ENCODE measurements at regions not wholly inside any gene's neighbourhood (a gene's known extent, or its start where the extent isn't known, plus 50 kb on each side); places are given as distances from the start of the nearest gene placed in this dataset.

DNA sequence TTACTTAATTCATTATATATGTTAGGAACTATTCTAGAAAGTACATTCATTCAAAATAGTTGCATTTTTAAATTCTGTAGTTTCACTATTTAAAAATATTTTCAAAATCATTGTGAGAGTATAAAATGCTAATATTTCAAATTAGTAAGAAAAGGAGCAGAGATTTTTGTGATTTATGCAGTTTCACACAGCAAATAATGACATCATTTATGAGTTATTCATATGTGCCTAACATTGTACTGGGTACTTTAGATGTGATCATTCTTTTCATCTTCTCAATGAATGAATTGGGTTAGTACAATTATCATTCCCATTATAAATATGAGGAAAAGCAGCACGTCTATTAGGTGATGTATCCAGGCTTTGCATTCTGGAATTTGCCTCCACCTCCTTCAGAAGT lies 1451.0 kb upstream of the IGFBP7 start:
- DNase-seq (ENCODE audit: low read depth in 2 of 3, low spot score in 1 of 3): no peak

DNA sequence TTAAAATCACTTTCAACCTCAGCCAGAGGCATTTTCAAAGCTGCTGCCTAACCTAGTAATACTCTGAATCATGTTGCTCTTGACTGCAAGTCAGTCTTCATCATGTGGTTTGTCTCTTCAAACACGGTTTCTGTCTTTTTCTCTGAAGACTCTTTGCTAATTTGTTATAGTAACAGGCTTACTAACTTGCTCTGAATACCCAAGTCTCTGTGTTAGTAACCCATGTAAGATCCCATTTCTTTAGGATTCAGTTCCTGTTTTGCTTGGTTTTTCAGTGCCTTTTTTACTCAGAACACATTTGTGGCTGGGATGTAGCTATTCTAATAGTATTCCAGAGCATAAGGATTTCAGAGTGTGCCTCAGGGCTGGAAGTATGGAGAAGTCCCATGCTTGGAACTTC lies 1450.6 kb upstream of the IGFBP7 start:
- no peak for DNase-seq (ENCODE audit: low read depth in 2 of 3, low spot score in 1 of 3)

DNA sequence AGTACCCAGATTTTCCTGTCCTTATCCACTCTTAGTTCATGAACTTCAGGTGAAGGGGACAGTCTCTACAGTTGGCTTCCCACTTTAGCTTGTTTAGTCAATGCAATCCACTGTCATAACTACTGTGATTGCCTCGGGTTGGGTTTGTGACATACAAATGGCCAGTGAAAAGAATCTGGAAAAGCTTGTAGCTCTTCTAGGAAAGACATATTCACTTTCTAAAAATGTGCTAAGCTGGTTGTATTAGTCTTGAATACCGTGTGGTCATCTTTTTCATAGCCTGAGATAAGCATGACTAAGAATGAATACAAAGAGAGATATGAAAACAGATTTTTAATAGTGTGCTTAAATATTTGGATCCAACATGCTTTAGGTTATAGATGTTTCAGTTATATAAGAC lies 1443.5 kb upstream of the IGFBP7 start:
- DNase-seq (ENCODE audit: low read depth in 2 of 3, low spot score in 1 of 3): no peak

DNA sequence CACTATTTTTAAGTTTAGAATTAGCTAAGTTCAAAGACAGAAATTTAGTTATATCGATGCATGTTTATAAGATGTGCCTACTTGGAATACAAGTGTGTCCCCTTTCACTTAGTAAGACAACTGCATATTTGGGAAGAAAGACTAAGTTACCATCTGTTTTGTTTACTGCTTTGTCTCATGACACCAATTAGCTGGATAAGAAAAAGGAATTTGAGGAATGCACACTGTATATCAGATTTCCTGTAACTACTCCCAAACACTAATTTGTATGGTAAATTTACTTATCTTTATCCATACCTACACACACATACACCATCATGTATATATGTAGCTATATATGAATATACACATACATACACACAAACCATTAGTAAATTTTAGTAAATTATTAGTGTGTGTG lies 1442.8 kb upstream of the IGFBP7 start:
- no peak for DNase-seq (ENCODE audit: low read depth in 2 of 3, low spot score in 1 of 3)

DNA sequence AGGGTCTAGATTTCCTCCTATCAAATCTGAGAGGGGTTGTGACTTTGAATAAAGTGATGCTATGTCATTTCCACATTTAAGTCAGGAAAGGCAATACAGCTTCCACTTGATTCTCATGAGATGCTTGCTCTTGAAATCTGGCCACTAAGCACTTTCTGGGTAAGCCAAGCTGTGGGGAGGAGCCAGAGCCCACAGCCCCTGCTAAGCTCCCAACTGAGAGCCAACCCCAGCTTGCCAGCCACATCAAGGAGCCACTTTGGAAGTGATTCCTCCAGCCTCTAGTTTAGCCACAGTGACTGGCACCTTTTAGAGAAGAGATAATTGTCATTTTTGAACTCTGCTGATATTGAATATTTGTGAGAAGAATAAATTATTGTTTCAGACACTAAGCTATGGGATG lies 1441.5 kb upstream of the IGFBP7 start:
- no peak for DNase-seq (ENCODE audit: low read depth in 2 of 3, low spot score in 1 of 3)

DNA sequence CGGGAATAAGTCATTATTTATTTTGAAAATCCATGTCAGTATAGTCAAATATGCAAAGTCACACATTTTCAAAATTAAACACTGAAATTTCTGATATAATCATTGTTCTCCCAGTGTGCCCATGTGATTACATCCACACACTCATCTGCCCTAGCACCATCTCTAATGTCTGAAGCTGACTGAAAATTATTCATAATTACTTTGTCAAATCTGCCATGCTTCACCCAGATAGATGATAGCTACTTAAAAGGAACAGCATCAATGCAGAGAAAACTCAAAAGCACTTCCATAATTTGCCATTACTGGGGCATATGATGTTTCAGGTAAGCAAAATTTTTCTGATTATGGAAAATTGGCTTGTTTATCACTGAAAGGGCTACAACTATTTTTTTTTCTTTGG lies 1433.3 kb upstream of the IGFBP7 start:
- DNase-seq (ENCODE audit: low read depth in 2 of 3, low spot score in 1 of 3): no peak

DNA sequence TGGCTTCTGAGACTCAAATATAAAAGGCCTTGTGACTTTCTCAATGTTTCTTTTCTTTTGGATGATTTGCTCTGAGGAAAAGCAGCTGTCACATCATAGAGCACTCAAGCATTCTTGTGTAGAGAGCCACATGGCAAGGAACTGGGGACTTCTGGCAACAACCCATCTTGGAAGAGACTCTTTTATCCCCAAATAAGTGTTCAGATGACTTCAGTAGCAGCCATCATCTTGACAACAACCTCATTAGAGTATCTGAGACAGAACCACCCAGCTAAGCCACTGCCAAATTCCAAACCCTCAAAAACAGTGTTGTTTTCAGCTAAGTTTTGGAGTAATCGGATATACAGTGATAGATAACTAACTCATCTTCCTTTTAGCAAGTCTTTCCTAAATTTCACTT lies 1431.7 kb upstream of the IGFBP7 start:
- no peak for DNase-seq (ENCODE audit: low read depth in 2 of 3, low spot score in 1 of 3)

DNA sequence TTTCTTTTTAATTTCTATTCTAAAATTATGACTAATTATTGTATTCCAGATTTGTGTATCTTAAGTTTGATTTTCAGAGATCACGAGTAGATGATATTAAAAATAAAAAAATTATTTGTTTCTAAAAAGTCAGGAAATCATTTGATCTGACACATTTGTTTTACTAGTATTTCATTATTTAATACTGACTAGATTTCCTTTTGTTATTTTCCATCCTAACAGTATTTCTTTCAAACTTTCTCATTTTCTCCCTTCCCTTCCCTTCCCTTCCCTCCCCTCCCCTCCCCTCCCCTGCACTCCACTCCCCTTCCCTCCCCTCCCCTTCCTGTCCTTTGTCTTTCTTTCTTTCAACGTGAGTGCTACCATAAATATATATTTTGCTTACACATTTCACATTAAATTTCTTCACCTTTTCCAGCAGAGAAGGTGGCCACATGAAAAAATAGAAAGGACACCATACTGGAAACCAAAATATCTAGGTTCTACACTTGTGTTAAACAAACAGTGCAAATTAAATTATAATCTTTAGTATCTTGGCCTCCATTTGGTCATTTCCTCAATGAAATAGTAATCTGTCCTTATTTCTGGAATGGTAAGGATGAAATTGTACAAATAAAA lies 1412.7 kb upstream of the IGFBP7 start:
- DNase-seq (ENCODE audit: low read depth in 2 of 3, low spot score in 1 of 3): no peak

DNA sequence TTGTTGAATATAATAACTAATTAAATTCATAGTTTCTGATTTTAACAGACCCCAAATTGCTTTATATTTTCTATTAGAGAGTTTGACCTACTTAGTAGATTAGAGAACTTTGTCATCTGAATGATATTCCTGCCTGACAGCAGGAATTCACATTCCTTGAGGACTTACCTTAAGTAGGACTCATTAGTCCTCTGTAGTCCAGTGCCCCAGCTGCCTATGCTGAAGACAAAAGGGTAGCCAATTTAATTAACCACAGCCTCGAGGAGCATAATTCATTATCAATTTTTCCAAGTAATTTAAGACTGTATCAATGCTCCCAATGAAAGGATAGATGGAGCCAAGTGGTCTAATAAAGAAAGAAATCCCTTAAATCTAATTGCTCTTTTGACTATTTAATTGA lies 1405.0 kb upstream of the IGFBP7 start:
- DNase-seq (ENCODE audit: low read depth in 2 of 3, low spot score in 1 of 3): no peak

DNA sequence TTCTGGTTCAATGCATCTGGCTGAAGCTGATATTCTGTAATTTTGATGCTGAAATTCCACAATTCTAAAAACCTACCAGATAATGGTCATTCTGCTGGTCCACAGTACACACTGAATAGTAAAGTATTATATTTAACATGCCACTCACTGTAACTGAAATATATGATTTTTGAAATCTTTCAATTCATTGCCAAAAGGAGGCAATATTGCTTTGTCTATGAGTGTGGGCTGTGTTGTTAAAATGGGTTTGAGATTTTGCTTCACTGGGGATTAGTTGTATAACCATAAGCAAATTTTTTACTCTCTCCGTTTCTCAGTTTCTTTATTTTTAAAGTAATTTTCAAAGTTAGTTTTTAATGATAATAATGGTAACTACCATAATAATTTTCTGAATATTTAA lies 1404.1 kb upstream of the IGFBP7 start:
- no peak for DNase-seq (ENCODE audit: low read depth in 2 of 3, low spot score in 1 of 3)

DNA sequence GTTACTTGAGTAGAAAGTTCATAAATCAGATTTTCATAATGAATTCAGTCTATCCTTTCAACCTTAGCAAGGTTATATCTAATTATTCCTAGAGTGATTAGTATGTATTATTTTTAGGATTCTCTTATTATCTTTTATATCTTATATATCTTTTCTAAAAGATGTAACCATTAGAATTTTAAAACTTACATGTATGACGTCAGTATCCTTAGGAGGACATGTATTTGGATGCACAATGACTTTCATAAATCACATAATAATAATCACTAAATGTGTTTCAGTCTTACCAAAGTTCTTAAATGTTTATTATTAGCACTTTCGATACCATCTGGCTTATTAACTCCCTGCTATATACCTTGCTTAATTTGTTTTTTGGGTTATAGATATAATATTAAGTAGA lies 1400.5 kb upstream of the IGFBP7 start:
- DNase-seq (ENCODE audit: low read depth in 2 of 3, low spot score in 1 of 3): no peak

DNA sequence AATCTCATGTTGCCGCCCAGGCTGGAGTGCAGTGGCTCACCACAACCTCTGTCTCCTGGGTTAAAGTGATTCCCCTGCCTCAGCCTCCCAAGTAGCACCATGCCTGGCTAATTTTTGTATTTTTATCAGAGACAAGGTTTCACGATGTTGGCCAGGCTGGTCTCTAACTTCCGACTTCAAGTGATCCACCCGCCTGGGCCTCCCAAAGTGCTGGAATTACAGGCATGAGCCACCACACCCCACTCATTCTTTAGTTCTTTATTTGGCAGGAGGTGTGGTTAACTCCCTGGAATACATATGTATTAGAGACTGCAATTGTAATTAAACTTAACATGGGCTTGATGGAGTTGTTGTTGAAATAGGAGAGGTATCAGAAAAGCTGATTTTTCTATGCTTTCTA lies 1396.9 kb upstream of the IGFBP7 start:
- no peak for DNase-seq (ENCODE audit: low read depth in 2 of 3, low spot score in 1 of 3)

DNA sequence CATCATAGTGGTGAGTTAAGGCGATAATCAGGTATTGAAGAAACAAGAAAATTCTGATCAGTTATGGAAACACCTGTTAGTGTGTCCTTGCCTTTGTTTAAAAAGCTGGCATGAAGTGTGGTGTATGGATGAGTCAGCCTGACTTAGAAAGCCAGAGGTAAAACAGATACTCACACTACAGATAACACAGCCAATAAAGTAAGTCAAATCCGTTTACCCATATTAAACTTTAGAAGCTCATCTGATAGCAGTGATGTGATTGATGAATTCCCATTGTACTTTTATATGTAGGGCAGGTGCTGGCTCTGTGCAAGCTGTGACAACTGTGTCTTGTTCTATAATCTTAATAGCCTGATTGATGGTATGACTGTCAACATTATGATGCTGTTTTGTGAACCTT lies 1392.7 kb upstream of the IGFBP7 start:
- DNase-seq (ENCODE audit: low read depth in 2 of 3, low spot score in 1 of 3): no peak

DNA sequence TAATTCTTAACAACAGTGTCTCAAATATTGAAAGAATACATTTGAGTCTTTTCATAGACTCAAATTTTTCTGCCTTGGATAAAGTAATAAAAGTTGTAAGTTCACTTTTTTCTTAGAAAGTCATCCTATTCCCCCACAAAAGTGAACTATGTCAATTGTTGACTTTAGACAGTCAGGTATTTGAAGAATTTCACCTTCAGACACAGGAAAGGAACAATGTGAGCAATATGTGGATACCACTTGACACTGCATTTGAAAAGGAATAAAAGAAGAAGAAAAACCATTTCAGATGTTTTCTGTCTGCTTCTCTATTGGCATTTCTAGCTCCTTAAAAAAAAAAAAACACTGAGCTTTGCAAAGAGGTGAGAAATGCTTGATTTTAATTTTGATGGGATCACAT lies 1389.0 kb upstream of the IGFBP7 start:
- DNase-seq (ENCODE audit: low read depth in 2 of 3, low spot score in 1 of 3): no peak

DNA sequence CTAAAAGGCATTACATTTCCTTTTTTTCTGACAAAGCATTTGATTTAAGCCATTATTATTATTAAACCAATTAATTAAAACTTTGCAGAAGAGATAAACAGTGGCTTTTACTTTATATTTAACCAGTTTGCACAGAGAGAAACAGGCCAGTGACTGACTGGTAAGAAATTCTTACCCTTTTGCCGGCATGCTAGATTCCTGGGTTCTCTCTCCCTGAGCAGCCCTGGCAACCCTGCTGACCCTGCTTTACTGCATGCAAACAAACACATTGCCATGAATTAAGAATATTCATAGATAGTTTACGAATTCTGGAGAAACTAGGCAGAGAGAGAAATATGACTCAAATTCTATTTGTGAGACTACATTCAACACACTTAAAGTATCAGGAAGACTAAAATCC lies 1381.4 kb upstream of the IGFBP7 start:
- no peak for DNase-seq (ENCODE audit: low read depth in 2 of 3, low spot score in 1 of 3)

DNA sequence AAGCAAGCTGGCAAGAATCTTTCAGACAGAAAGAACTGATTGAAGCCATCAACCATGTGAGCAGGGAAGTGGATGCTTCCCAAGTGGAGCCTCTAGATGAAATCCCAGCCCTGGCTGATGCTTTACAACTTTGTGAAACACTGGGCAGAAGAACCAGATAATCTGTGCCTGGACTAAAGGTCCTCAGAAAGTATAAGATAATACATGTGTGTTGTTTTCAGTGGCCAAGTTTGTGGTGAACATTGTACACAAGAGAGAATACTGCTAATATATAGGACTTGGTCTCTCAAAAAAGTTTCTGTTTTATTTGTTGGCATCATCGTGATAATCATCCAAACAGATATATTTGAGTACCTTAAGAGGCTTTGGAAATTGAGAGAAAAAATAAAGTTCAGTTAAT lies 1367.8 kb upstream of the IGFBP7 start:
- DNase-seq (ENCODE audit: low read depth in 2 of 3, low spot score in 1 of 3): no peak

DNA sequence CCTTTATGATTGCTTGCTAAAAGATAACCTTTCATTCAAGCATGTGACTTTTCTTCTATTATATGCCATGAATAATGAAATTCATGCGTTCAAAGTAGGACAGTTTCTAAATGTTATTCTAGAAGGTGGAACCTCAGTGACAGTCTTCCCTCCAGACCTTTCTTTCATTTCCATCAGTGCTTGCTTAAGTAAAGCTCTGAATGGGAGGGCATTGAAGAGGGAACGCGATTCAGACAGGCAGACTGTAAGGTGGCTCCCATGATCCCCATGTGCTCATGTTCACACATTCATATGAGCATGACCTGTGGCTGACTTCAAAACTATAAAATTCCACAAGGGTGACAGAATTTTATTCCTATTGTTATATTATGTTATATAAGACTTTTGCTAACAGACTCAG lies 1367.3 kb upstream of the IGFBP7 start:
- no peak for DNase-seq (ENCODE audit: low read depth in 2 of 3, low spot score in 1 of 3)

DNA sequence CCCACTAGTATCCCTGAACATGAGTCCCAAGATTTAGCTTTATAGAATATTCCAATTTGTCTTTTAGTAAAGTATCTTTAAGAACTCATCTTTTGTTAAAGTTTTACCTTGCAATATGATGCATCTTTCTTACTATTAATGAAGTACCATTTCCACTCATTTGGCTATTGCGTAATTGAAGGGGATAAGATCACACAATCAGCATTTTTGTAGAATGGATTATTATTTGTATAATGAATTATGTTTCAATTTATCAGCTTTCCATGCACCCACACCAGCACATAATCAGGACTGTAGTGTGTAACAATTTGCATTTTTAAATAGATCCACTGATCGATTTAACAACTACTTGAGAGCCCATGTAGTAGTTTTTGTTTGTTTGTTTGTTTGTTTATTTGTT lies 1364.9 kb upstream of the IGFBP7 start:
- no peak for DNase-seq (ENCODE audit: low read depth in 2 of 3, low spot score in 1 of 3)

DNA sequence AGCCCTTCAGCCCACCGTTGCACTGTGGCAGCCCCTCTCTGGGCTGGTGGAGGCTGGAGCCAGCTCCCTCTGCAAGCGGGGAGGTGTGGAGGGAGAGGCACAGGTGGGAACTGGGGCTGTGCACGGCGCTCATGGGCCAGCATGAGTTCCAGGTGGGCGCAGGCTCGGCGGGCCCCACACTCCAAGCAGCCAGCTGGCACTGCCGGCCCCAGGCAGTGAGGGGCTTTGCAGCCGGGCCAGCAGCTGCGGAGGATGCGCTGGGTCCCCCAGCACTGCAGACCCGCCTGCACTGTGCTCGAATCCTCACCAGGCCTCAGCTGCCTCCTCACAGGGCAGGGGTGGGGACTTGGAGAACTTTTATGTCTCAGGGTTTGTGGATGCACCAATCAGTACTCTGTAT lies 1354.8 kb upstream of the IGFBP7 start:
- no peak for DNase-seq (ENCODE audit: low read depth in 2 of 3, low spot score in 1 of 3)

DNA sequence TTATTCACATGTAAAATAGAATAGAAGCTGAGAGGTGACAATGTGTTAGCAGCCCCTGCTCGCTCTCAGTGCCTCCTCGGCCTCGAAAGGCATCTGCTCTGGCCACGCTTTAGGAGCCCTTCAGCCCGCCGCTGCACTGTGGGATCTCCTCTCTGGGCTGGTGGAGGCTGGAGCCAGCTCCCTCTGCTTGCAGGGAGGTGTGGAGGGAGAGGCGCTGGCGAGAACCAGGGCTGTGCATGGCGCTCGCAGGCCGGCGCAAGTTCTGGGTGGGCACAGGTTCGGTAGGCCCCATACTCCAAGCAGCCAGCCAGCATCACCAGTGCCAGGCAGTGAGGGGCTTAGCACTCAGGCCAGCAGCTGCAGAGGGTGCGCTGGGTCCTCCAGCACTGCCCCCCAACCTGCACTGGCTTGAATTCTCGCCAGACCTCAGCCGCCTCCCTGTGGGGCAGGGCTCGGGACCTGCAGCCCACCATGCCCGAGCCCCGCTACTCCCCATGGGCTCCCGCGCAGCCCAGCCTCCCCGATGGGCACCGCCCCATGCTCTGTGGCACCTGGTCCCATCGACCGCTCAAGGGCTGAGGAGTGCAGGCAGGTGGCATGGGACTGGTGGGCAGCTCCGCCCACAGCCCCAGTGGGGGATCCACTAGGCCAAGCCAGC lies 1346.7 kb upstream of the IGFBP7 start:
- no peak for DNase-seq (ENCODE audit: low read depth in 2 of 3, low spot score in 1 of 3)

DNA sequence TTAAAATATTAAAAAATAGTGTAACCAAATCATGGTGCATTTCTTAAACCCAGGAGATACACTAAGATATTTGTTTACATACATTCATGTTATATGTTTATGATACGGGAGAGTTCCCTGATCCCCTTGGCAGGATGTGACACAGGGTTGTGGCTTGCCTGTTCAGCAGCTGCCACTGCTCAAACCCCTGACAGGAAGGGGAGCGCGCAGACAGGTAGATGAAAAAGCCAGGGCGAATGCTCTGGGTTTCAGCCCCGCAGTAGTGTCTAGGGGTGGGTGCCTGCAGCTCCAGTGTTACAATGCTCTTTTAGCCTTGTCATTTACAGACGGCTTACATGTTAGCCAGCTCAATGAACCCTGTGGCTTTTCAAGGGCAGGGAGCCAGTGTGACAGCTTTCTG lies 1343.8 kb upstream of the IGFBP7 start:
- DNase-seq (ENCODE audit: low read depth in 2 of 3, low spot score in 1 of 3): no peak

DNA sequence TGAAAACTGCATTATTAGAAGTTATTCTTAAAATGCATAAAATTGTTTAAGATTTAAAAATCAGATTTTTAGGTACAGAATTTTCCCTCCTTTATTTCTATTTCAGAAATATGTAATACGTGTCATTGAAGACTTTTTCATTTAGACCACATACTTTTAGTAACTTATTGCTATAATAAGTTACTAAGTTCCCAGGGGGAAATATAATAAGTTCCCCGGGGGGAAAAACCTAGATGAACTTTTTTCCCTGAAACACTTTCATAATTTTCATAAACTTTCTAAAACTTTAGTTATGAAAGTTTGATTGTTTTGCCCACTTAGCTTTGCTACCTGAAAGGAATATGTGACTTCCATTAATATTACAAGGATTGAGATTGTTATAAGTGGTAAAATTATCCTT lies 1341.5 kb upstream of the IGFBP7 start:
- no peak for DNase-seq (ENCODE audit: low read depth in 2 of 3, low spot score in 1 of 3)

DNA sequence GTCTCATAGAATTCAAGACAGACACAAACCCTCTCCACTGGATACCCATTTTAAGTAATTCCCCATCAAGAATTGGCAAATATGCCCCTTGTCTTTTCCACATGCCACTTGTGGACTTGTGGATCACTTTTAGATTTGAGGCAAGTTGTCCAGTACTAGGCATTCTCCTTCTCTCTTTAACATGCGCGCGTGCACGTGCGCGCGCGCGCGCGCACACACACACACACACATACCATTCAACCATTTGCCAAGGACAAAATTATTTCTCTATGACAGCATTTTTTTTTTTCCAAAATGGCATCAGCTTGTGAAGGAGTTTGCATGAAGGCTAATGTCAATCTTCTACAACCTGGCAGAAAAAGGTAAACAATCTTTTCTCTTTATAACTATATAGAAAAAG lies 1325.7 kb upstream of the IGFBP7 start:
- no peak for DNase-seq (ENCODE audit: low read depth in 2 of 3, low spot score in 1 of 3)

DNA sequence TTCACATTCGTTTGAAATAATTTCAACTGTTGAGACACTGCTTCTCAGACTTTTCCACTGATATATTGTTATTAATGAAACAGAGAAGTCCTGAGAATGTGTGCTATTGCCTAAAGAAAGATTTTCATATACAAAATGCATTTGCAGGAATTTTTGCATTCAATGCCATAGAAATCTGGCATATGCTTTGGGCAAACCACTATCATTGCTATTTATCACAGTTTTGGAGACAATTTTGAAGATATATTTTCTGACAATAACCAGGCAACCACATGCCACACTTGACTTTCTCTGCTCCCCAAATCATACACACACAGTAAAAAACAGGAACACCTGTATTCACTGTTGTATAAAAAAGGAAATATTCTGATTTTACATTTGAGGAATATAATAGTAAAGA lies 1303.7 kb upstream of the IGFBP7 start:
- DNase-seq (ENCODE audit: low read depth in 2 of 3, low spot score in 1 of 3): no peak
